Stimulated activated CD4-positive, alpha-beta T cell treated with anti-CD3 and anti-CD28 coated beads, Interleukin-15, amount 100 ng/mL, for 48 hours (primary cell): ENCODE measurements at regions not wholly inside any gene's neighbourhood (a gene's known extent, or its start where the extent isn't known, plus 50 kb on each side); places are given as distances from the start of the nearest gene placed in this dataset.
"Not testable (repeated sequence)": the region's sequence is repeated elsewhere in the genome, so short reads cannot be mapped to it uniquely, and the experiment has no call there.

Source experiments
- DNase-seq, 2 donors: peaks; one replicate each; pipeline ENCODE4 v3.0.0-alpha.2; 2020; ENCODE audit warnings: low read depth in 2 of 2

- DNase-seq: no peak
These were observed 368.6 kb upstream of the RGS6 start for GRCh38 chr14:71563492-71564153.

GRCh38 chr14:71566276-71566675 is 366.0 kb upstream of the RGS6 start:
- DNase-seq: no peak

- DNase-seq: not testable (repeated sequence)
These were observed 364.6 kb upstream of the RGS6 start for GRCh38 chr14:71567499-71568133.

DNA sequence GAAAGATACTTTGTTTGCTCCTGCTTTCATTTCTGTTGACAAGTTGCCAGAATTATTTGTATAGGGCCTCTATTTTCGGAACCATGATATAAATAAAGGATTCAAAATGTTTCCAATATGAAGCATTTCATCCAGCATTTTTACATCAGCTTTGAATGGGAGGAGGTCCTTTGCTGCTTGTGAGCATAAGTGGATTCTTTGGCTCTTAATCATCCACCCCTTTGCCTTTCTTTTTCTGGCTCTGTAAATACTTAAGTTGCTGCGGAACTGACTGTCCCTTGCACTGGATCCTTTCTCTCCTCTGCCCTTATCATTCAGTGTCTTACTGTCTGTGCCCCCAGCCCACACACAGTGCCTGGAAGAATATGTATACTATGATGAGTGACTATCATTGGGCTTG is 357.3 kb upstream of the RGS6 start:
- DNase-seq: no peak

DNA sequence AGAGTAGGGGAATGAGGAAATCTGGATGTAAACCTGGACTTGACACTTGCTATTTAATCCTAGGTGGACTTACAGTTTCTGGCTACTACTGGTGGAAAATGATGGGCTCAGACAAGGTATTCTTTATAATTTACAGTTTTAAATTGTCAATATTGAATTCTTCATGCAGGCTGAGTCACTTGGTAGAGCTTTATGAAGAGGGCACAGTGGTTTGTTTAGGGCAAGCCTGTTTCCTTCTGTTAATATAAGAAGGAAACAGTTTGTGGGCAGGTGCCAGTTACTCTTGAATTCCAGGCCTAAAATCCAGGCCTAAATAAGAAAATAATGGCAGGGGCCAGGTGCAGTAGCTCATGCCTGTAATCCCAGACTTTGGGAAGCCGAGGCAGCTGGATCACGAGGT is 355.8 kb upstream of the RGS6 start:
- DNase-seq: no peak

DNA sequence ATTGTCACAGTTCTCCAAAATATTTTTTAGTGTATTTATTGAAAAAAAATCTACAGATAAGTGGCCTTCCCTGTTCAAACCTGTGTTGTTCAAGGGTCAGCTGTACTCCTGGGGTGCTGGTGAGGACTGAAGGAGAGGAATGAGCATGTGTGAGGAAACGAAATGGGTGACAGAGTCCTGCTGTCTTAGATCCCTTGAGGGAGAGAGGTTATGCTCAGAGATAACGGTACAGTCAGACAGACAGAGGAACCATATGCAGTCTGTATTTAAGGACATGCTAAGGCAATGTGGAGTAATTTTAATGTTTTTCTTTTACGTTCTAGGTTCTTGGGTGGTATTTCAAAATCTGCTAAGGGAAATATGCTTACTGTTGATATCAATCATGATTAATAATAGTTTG is 352.9 kb upstream of the RGS6 start:
- no peak for DNase-seq

DNA sequence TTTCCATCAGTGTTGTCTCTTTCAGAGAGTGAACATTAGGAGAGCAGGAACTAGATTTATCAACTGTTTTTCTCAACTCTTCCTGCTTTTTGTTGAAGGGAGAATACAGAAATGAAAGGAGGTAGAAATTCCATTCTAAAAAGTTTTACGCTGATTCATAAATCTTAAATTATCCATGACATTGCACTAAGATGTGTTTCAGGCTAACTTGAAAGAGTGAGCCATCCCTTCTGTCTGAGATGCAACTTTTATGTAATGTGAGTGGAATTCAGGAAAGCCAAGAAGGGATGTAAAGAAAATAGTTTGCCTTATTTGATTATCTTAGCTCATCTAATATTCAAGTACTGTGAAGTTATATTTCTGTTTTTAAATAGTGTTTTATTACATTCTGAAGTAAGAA is 349.5 kb upstream of the RGS6 start:
- no peak for DNase-seq

DNA sequence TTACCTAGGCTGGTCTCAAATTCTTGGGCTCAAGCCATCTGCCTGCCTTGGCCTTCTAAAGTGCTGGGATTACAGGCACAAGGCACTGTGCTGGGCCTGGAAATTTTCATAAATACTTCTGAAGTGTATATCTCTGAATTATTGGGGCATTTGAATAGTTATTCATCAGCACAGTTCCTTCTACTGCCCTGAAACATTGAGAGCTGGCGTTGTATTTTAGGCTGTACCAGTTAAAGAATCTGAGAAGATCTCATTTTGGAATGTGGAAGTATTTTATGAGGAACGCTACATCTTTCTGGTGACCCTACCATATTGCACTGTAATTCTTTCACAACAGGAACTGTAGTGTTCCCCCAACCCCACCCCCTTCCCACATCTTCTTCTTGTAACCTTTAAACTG is 349.0 kb upstream of the RGS6 start:
- no peak for DNase-seq

DNA sequence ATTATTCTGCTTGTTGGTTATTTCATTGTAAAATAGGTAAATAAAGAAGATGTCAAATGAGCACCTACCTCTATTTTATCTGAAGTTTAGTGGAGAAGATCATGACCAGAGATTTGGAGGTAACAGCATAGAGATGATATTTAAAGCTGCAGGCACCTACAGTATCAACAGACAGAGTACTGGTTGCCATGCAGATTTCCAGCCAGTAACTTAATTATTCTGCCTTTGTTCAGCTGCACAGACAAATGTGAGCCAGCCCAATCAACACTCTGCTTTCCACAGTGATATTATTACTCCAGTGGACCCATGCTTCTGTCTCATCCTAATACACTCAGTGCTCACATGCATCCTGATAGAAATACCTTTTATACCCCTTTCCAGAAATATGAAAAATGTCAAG is 348.5 kb upstream of the RGS6 start:
- no peak for DNase-seq

DNA sequence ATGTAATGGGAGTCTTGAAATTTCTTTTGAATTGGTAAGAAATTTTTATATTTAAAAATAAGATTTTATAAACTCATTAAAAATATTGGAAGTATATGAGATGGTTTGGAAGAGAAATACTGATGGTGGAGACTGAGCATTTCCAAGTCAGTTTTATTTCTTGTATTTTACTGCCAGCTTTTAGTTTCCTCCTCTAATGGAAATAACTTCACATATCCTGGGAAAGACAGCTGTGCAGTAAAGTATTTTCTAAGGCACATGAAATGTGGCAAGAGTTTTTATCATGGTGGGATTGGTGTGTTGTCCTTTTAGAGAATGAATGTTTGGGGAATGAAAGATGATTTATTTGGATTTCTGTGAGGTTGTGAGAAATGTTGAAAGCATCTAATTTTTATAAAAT is 346.9 kb upstream of the RGS6 start:
- no peak for DNase-seq

GRCh38 chr14:71586131-71586897 is 345.9 kb upstream of the RGS6 start:
- DNase-seq: no peak

GRCh38 chr14:71588028-71588427 is 344.2 kb upstream of the RGS6 start:
- DNase-seq: no peak

DNA sequence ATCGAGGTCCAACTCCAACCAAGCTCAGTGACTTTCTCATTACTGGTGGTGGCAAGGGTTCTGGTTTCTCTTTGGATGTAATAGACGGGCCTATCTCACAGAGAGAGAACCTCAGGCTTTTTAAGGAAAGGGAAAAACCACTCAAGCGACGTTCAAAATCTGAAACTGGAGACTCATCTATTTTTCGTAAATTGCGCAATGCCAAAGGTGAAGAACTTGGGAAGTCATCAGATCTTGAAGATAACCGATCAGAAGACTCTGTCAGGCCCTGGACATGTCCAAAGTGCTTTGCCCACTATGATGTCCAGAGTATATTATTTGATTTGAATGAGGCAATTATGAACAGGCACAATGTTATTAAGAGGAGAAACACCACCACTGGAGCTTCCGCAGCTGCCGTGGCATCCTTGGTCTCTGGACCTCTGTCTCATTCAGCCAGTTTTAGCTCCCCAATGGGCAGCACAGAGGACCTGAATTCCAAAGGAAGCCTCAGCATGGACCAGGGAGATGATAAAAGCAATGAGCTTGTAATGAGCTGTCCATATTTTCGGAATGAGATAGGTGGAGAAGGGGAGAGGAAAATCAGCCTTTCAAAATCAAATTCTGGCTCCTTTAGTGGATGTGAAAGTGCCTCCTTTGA is 343.5 kb upstream of the RGS6 start:
- DNase-seq: no peak

DNA sequence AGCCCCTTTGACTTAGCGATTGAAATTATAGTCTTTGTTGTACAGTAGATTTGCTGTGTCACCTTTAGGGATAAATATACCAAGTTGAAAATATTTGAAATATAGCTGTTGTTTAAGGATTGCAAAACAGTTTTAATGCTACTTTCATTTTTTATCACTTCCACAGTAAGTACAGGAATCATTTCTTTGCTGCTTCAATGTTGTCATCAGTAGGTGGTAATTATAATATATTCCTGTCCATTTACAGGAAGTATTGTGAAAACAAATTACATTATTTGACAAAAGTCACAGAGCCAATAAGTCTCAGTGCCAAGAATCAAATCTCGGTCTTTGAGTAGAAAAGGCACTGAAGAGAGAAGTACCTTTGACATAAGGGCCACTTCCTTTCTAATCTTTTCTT is 342.6 kb upstream of the RGS6 start:
- DNase-seq: no peak

DNA sequence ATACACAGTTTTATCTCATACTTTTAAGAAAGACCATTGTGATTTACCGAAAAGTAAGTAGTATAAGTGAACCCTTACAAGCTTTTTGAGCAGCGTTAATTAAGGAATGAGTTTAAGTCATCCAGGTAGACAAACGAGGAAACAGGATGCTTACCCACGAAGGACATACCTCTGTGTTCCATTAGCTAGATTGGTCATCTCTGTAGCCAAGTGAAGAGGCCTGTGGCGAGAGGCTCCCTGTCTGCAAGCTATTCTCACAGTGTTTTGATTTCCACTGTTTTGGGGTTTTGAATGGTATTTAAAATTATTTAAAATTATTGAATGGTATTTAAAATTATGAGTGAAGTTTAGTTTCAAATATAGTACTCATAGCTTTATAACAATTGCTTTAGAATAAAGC is 342.1 kb upstream of the RGS6 start:
- no peak for DNase-seq

DNA sequence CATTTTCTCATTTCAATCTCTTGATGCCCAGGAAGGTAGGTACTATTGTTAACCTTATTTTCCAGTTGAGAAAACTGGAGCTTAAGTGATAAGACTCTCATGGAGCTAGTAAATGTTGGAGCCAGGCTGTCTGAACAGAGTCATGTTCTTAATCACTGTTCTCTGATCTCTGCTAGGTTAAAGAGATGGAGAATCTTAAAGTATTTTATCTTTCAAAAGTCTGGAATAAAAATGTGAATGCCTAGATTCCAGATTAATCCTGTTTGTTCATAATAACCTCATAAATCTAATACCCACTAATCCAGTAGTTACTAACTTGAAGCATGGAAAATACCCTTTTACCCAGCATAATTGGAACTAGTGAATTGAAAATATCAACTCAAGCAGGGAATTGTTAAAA is 341.0 kb upstream of the RGS6 start:
- DNase-seq: no peak

DNA sequence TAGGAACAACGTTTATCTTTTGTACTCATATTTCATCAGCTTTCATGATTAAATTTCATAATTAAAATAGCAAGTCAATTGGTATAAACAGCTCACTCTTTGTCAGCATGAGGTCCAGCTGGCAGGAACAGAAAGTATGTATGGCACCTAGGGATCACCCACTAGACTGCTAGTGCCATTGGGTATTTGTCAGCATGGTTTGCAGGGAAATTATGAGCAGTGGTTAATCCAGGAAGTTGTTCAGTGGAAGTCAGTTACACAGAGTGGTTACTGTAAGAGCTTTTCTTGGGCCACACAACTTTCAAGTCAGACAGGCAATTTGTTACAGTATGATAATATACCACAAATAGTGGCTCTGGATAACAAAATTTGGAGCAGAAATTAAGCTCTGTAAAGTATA is 340.3 kb upstream of the RGS6 start:
- no peak for DNase-seq

GRCh38 chr14:71592361-71592760 is 339.9 kb upstream of the RGS6 start:
- no peak for DNase-seq

- DNase-seq: no peak
These were observed 338.3 kb upstream of the RGS6 start for GRCh38 chr14:71593966-71594365.

- no peak for DNase-seq
These were observed 337.4 kb upstream of the RGS6 start for GRCh38 chr14:71594821-71595220.

DNA sequence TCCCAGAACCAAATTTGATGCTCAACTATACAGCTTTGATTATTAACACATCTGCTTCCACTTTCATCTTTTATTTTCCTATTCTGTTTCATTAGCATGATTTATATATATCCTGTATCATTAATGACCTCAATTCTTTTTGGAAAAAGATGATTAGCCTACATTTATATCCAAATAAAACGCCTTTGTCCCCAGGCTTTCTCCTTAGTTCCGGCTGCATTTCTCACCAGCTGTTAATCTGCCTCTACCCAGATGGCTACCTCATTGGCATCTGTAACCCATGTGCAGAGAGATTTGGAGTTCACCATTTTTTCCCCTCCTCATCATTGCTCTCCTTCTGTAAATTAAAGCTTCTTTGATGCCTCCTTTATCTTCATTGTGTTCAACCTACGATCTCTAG is 336.8 kb upstream of the RGS6 start:
- no peak for DNase-seq

DNA sequence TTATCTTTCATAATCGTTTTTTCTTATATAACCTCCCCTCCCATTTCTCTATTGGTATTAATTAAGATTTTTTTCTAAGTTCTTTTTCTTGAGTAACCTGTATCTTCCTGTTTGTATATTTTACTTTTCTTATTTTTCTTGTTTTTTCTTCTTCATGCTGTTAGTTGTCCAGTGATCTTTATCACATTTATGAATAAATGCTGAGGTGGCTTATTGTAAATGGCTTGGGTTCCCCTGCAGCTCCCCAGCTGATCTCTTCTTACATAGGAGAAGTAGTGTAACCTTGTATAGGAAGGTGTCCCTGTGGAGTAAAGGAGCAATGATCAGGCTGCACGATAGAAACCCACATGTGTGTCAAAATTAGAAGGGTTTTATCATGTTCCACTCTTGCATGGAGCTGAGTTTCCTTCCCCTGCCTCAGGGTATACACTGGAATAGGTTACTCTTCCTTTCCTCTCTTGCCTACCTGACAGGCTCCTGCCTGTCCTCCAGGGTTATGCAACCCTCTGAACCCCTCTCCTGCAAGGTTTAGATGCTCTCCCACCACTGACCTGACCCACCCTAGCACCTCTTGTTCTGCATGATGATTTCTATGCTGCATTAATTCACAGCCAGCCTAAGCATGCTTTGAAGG is 334.8 kb upstream of the RGS6 start:
- DNase-seq: no peak
